HG03139 (cell line): ENCODE measurements at regions not wholly inside any gene's neighbourhood (a gene's known extent, or its start where the extent isn't known, plus 50 kb on each side); places are given as distances from the start of the nearest gene placed in this dataset.
A peak's percentile ranks its signal among the peaks of the same experiment; 100 is the strongest.

ENCODE experiments used
- ATAC-seq: cut with Tn5 transposase; IDR thresholded peaks from one replicate; pipeline ENCODE4 v1.9.1; 2021; ENCODE audit not compliant: unreplicated experiment

- ATAC-seq: no peak
Measured at GRCh38 chr3:44076221-44076829, 165.4 kb upstream of the TOPAZ1 start.

GRCh38 chr3:44077267-44077666 lies 164.4 kb upstream of the TOPAZ1 start:
- ATAC-seq: no peak

- no peak for ATAC-seq
Measured at GRCh38 chr3:44078863-44079262, 162.8 kb upstream of the TOPAZ1 start.

GRCh38 chr3:44079916-44080315 lies 161.8 kb upstream of the TOPAZ1 start:
- ATAC-seq: no peak

- no peak for ATAC-seq
Measured at GRCh38 chr3:44080474-44081072, 161.1 kb upstream of the TOPAZ1 start.

GRCh38 chr3:44090036-44090435 lies 151.7 kb upstream of the TOPAZ1 start:
- no peak for ATAC-seq

- ATAC-seq: no peak
Measured at GRCh38 chr3:44092497-44092896, 149.2 kb upstream of the TOPAZ1 start.

- no peak for ATAC-seq
Measured at GRCh38 chr3:44093531-44093930, 148.2 kb upstream of the TOPAZ1 start.

- ATAC-seq: no peak
Measured at GRCh38 chr3:44098656-44099415, 142.8 kb upstream of the TOPAZ1 start.

GRCh38 chr3:44099566-44100297 lies 142.0 kb upstream of the TOPAZ1 start:
- no peak for ATAC-seq

- no peak for ATAC-seq
Measured at GRCh38 chr3:44100298-44100695, 141.4 kb upstream of the TOPAZ1 start.

- no peak for ATAC-seq
Measured at GRCh38 chr3:44104043-44104442, 137.6 kb upstream of the TOPAZ1 start.

- peak; percentile 70 for ATAC-seq
Measured at GRCh38 chr3:44104668-44105321, 136.9 kb upstream of the TOPAZ1 start.

- no peak for ATAC-seq
Measured at GRCh38 chr3:44105571-44105970, 136.1 kb upstream of the TOPAZ1 start.

- no peak for ATAC-seq
Measured at GRCh38 chr3:44106756-44107155, 134.9 kb upstream of the TOPAZ1 start.

- ATAC-seq: no peak
Measured at GRCh38 chr3:44108481-44108880, 133.2 kb upstream of the TOPAZ1 start.

GRCh38 chr3:44109771-44110361 lies 131.8 kb upstream of the TOPAZ1 start:
- ATAC-seq: no peak

GRCh38 chr3:44110648-44111047 lies 131.0 kb upstream of the TOPAZ1 start:
- no peak for ATAC-seq

- no peak for ATAC-seq
Measured at GRCh38 chr3:44111482-44111881, 130.2 kb upstream of the TOPAZ1 start.

GRCh38 chr3:44114142-44114541 lies 127.5 kb upstream of the TOPAZ1 start:
- no peak for ATAC-seq

GRCh38 chr3:44117239-44117638 lies 124.4 kb upstream of the TOPAZ1 start:
- no peak for ATAC-seq
